Activated CD8-positive, alpha-beta memory T cell treated with anti-CD3 and anti-CD28 coated beads, Interleukin-2, amount 50 U/mL, for 1 hour (primary cell): ENCODE measurements at regions not wholly inside any gene's neighbourhood (a gene's known extent, or its start where the extent isn't known, plus 50 kb on each side); places are given as distances from the start of the nearest gene placed in this dataset.
"Not testable (repeated sequence)": the region's sequence is repeated elsewhere in the genome, so short reads cannot be mapped to it uniquely, and the experiment has no call there.

Source experiments
- DNase-seq: peaks from one replicate; pipeline ENCODE4 v3.0.0-alpha.2; 2020; ENCODE audit errors: extremely low read depth

GRCh38 chr12:97616946-97617345, 154.3 kb downstream of the RMST start:
- DNase-seq: no peak

- no peak for DNase-seq
Observed at GRCh38 chr12:97628962-97629361, 166.4 kb downstream of the RMST start.

- DNase-seq: no peak
Observed at GRCh38 chr12:97629382-97629781, 166.8 kb downstream of the RMST start.

- no peak for DNase-seq
Observed at GRCh38 chr12:97630356-97630755, 167.8 kb downstream of the RMST start.

- no peak for DNase-seq
Observed at GRCh38 chr12:97630875-97631274, 168.3 kb downstream of the RMST start.

- DNase-seq: no peak
Observed at GRCh38 chr12:97637770-97638169, 175.2 kb downstream of the RMST start.

GRCh38 chr12:97638739-97639138, 176.1 kb downstream of the RMST start:
- no peak for DNase-seq

GRCh38 chr12:97639702-97640101, 177.1 kb downstream of the RMST start:
- no peak for DNase-seq

GRCh38 chr12:97640826-97641225, 178.2 kb downstream of the RMST start:
- no peak for DNase-seq

GRCh38 chr12:97642911-97643310, 180.3 kb downstream of the RMST start:
- DNase-seq: no peak

- no peak for DNase-seq
Observed at GRCh38 chr12:97643924-97644323, 181.3 kb downstream of the RMST start.

- DNase-seq: no peak
Observed at GRCh38 chr12:97645726-97646125, 183.1 kb downstream of the RMST start.

GRCh38 chr12:97647142-97647541, 184.5 kb downstream of the RMST start:
- no peak for DNase-seq

- DNase-seq: no peak
Observed at GRCh38 chr12:97650242-97650641, 187.6 kb downstream of the RMST start.

- not testable (repeated sequence) for DNase-seq
Observed at GRCh38 chr12:97656548-97656947, 193.9 kb downstream of the RMST start.

GRCh38 chr12:97659117-97659880, 196.7 kb downstream of the RMST start:
- DNase-seq: no peak

GRCh38 chr12:97666263-97666662, 203.7 kb downstream of the RMST start:
- no peak for DNase-seq

- no peak for DNase-seq
Observed at GRCh38 chr12:97672870-97673269, 210.3 kb downstream of the RMST start.

GRCh38 chr12:97680751-97681150, 218.1 kb downstream of the RMST start:
- no peak for DNase-seq

- no peak for DNase-seq
Observed at GRCh38 chr12:97681612-97682504, 219.3 kb downstream of the RMST start.

GRCh38 chr12:97685360-97685759, 222.8 kb downstream of the RMST start:
- no peak for DNase-seq

- DNase-seq: no peak
Observed at GRCh38 chr12:97701901-97702300, 239.3 kb downstream of the RMST start.

- no peak for DNase-seq
Observed at GRCh38 chr12:97711392-97711791, 248.8 kb downstream of the RMST start.
